ENCODE measurements at regions not wholly inside any gene's neighbourhood (a gene's known extent, or its start where the extent isn't known, plus 50 kb on each side); places are given as distances from the start of the nearest gene placed in this dataset.
"Not testable (repeated sequence)": the region's sequence is repeated elsewhere in the genome, so short reads cannot be mapped to it uniquely, and the experiment has no call there.

GRCh38 chr2:39995005-39995737 lies 216.1 kb upstream of the THUMPD2 start:
- no peak for DNase-seq

DNA sequence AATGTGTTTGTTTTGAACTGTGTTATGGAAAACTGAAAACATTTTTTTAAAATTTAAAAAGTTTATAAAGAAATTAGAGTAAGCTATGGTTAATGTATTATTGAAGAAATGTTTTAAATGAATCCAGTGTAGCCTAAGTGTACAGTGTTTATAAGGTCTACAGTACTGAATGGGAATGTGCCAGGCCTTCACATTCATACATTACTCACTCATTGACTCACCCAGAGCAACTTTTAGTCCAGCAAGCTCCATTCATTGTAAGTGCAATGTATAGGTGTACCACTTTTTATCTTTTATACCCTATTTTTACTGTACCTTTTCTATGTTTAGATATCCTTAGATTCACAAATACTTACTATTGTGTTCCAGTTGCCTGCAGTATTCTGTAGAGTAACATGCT lies 215.1 kb upstream of the THUMPD2 start:
- DNase-seq: no peak

DNA sequence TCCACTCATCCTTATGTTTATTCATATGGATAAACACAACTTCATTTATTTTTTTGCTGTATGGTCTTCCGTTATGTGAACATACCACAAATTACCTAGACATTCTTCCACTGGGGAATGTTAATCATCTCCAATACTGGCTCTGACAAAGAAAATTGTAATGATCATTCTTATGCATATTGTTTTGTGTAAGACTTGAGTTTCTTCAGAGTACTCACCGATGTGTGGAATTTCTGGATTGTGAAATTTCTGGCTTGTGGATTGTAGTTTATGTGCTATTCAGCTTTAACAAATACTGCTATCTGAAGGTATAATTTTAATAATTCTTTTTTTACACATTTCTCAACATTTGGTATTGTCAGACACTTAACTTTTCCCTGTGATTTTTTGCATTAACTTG lies 212.2 kb upstream of the THUMPD2 start:
- DNase-seq: no peak

GRCh38 chr2:39990335-39990900 lies 211.4 kb upstream of the THUMPD2 start:
- no peak for DNase-seq

- no peak for DNase-seq
Measured at GRCh38 chr2:39989888-39990287, 210.8 kb upstream of the THUMPD2 start.

GRCh38 chr2:39981883-39982311 lies 202.8 kb upstream of the THUMPD2 start:
- no peak for DNase-seq

- no peak for DNase-seq
Measured at GRCh38 chr2:39975476-39976020, 196.5 kb upstream of the THUMPD2 start.

DNA sequence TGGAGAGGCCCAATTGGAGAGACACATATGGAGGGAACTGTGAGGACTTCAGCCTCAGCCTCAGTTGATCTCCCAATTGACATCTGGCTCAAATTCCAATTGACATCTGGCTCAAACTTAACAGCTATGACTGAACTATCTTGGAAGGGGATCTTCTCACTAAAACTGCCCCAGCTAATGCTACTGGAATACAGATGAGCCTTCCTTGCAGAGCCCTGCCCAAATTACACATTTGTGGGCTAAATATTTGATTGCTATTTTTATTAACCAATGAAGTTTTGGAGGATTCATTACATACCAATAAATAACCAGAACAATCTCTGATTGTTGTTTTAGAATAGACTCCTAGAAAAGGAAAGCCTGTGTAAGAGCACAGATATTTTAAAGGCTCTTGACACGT lies 189.0 kb upstream of the THUMPD2 start:
- no peak for DNase-seq

- not testable (repeated sequence) for DNase-seq
Measured at GRCh38 chr2:39960681-39961080, 181.6 kb upstream of the THUMPD2 start.

- DNase-seq: no peak
Measured at GRCh38 chr2:39954346-39954745, 175.3 kb upstream of the THUMPD2 start.

- no peak for DNase-seq
Measured at GRCh38 chr2:39949131-39949530, 170.1 kb upstream of the THUMPD2 start.

DNA sequence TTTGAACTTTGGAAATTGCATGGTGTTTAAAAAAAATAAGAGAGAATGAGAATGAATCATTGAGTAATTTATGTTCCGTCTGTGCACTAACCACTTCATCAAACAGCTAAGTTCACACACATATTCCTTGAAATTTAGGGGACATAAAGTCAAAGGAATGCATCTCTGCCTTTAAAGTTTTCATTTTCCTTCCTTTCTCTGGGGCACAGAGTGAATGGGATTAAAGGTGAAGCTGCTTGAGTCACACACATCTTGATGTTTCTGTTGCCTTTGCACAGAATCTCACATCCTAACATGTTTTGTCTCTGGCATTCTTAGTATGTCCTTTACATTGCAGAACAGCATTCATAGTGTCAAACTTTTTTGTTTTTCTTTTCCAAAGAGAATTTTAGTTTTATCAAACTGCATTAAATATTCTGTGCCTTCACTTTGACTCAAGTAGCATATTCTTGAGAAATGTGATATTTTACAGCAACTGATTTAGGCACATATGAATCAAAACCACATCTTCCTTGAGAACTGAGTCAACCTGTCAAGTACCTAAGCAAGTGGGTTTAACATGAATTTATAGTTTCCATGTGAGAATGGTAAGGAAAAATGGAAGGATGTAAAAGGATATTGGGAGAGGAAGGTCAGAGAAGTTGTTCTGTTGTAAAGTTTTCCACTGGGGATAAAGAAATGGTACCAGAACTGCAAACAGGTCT lies 169.1 kb upstream of the THUMPD2 start:
- DNase-seq: no peak

GRCh38 chr2:39947294-39948015 lies 168.4 kb upstream of the THUMPD2 start:
- DNase-seq: no peak

GRCh38 chr2:39942950-39943349 lies 163.9 kb upstream of the THUMPD2 start:
- no peak for DNase-seq

DNA sequence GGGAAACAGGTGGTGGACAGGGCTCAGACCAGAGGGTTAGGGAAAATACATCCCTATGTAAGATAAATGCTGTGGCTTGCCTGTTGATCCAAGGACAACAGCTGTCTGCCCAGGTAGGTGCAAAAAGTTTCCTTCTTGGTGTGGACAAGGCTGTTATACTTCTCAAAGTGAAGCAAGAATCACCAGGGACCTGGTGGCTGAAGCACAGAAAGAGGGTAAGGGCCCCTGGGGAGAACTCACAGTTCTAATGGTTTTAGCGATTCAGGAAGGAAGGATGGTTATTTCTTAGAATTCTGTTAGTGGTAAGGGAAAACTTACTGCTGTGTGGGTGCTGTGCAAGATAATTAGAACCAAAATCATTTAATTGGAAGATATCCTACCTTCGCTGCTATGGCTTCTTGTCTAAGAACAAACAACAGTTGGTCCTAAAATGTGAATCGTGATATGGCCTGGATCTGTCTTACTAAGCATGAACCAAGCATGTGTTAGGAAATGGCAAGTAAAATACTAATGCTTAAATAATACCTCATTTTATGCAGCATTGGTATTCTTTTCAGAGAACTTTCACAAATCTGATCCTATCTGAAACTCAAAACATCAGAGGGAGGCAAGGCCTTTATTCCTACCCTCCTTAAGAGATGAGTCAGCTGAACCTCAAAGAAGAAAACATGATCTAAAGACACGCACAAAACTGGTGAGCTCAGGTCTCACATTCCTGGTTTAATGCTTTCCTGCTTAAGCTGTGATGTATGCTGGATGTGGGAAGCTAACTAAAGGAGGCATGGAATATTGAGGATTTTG lies 159.2 kb upstream of the THUMPD2 start:
- DNase-seq: no peak

DNA sequence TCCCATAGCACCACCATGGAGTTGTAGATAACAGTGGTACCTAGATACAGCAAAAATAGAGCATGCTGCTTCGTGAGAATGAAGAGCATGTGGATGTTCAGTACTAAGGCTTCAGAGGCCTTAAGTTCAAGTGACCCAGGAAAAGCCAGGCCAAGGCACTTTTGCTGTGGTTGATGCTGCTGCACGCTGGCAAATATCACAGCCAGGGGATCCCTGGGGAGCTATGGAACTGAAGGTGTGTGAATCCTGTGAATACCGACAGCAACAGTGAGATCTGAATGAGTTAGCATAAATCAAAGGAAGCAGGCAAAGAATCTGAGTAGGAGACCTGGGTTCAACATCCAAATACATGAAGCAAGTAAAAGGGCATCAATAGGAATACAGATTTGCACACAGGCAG lies 158.6 kb upstream of the THUMPD2 start:
- no peak for DNase-seq

DNA sequence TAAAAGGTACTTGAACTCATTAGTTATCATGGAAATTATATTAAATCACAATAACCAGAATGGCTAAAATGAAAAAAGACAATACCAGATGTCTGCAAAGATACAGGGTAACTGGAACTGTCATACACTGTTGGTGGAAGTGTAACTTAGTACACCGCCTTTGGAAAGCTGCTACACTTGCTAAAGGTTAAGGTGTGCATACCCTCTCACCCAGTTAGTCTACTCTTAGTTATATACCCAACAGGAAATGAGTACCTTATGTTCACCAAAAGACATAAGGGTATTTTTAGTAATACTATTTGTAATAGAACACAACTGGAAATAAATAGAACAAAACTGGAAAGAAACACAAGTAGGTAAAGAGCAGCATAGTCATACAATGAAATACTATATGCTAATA lies 155.8 kb upstream of the THUMPD2 start:
- DNase-seq: no peak

DNA sequence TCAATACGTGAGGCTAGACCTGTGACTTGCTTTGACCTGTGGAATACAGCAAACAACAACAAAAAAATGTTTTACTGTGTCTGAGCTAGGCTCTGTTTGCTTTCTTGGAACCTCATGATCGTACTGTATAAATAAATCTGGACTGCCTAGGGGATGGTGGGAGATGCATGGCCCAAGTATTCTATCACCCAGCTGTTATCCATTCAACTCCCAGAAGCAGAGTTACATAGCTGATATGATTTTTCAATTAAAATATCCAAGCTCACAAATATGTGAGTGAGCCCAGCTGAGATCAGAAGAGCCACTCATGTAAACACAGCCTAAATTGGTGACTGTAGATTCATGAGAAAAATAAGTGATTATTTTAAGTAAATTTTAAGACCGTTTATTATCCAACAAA lies 154.1 kb upstream of the THUMPD2 start:
- DNase-seq: no peak

- no peak for DNase-seq
Measured at GRCh38 chr2:39932198-39932597, 153.1 kb upstream of the THUMPD2 start.

DNA sequence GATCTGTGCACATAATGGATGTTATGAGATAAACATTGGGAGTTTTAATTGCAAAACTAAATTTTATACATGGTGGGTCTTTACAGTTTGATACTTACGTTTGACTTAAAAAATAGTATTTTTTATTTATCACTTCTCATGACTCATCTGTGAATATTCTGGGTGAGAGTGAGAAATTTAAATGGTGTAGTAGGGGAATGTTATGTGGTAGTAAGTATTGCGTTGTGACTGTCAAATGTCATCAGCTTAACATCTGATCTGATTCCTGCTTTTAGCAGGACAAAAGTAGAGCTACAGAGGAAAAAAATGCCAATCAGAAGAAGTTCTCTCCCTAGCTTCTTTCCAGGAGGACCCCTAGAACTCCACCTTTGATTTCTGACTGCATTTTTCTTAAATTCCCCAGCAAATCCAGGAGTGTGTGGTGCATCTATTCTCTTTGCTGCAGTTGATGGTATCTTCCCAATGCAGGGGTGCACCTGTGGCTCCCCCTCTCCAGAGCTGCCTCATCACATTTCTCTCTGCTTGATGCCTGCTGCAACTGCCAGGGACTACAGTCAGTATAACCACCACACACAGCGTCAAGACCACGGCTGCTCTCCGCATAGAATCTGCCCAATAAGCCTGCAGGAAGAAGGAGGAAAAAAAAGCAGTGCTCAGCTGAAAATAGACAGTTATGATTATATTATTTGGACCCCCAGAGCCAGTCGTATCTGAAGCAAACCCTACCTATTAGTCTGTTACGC lies 151.3 kb upstream of the THUMPD2 start:
- DNase-seq: no peak

GRCh38 chr2:39929531-39929930 lies 150.5 kb upstream of the THUMPD2 start:
- DNase-seq: no peak

DNA sequence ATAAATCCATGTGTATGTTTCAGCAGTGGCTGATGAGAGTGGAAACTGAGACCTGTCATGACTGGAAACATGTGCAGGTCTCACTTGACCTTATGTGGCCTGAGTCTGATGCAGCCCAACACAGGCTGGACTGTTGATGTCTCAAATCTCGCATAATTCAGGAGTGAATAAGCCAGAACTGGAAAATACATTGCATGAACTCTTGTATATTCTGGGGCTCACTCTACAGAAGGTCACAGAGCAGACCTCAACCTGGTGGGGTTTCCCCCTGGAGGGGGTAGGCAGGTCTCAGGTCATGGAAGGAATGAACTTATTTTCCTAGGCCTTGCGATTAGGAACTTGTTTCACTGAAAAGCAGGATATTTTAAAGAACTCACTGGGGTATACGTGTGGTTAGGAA lies 146.3 kb upstream of the THUMPD2 start:
- no peak for DNase-seq

All from NCI-H2081 treated with DMSO at 0.1 percent for 48 hours (cell line).